HUES6 (cell line): ENCODE measurements at regions not wholly inside any gene's neighbourhood (a gene's known extent, or its start where the extent isn't known, plus 50 kb on each side); places are given as distances from the start of the nearest gene placed in this dataset.
"Not testable (repeated sequence)": the region's sequence is repeated elsewhere in the genome, so short reads cannot be mapped to it uniquely, and the experiment has no call there.

Experiments used
- H3K27ac ChIP-seq: 2 replicates; pipeline ENCODE4 v1.7.0; 2013; ENCODE audit warnings: low read depth, mild to moderate bottlenecking, low read length, inconsistent platforms
- H3K27me3 ChIP-seq: 2 replicates; pipeline ENCODE4 v1.6.1; 2013; ENCODE audit warnings: low read length; ENCODE audit not compliant: control insufficient read depth, insufficient read depth
- H3K36me3 ChIP-seq: 2 replicates; pipeline ENCODE4 v1.6.1; 2013; ENCODE audit warnings: low read length; ENCODE audit not compliant: control insufficient read depth, insufficient read depth
- H3K4me1 ChIP-seq: 2 replicates; pipeline ENCODE4 v1.6.1; 2013; ENCODE audit warnings: low read length; ENCODE audit not compliant: control insufficient read depth, insufficient read depth
- H3K4me3 ChIP-seq: 2 replicates; pipeline ENCODE4 v1.5.1; 2013; ENCODE audit warnings: low read depth, low read length
- H3K9ac ChIP-seq: one replicate; pipeline ENCODE4 v1.6.1; 2013; ENCODE audit warnings: mild to moderate bottlenecking, low read length
- H3K9me3 ChIP-seq: 2 replicates; pipeline ENCODE4 v1.6.1; 2013; ENCODE audit warnings: low read depth, low read length; ENCODE audit not compliant: control insufficient read depth, insufficient read depth

- Histone ChIP-seq H3K27ac (no peak overlapping the region), H3K27me3 (no peaks in the 10 kb centered on the region), H3K9me3 (no peaks in the 10 kb centered on the region), H3K36me3 (no peaks in the 10 kb centered on the region), H3K4me1 (peaks cover 38% of the 10 kb centered on the region), H3K4me3 (no peak overlapping the region), H3K9ac (no peak overlapping the region)
Measured at GRCh38 chr19:28578786-28579505, 634.0 kb downstream of the UQCRFS1 start.

- H3K36me3 ChIP-seq, result no peaks in the 10 kb centered on the region
- H3K4me1 ChIP-seq, result peaks cover 32% of the 10 kb centered on the region
- no peak overlapping the region for H3K4me3 ChIP-seq
- no peak overlapping the region for H3K9ac ChIP-seq
- H3K9me3 ChIP-seq, result no peaks in the 10 kb centered on the region
- H3K27me3 ChIP-seq, result no peaks in the 10 kb centered on the region
- H3K27ac ChIP-seq, result no peak overlapping the region
Measured at GRCh38 chr19:28578208-28578607, 634.7 kb downstream of the UQCRFS1 start.

- H3K27me3 ChIP-seq, result no peaks in the 10 kb centered on the region
- no peak overlapping the region for H3K4me3 ChIP-seq
- H3K9ac ChIP-seq, result no peak overlapping the region
- H3K4me1 ChIP-seq, result peaks cover 27% of the 10 kb centered on the region
- H3K27ac ChIP-seq, result no peak overlapping the region
- H3K36me3 ChIP-seq, result no peaks in the 10 kb centered on the region
- no peaks in the 10 kb centered on the region for H3K9me3 ChIP-seq
Measured at GRCh38 chr19:28577666-28578065, 635.3 kb downstream of the UQCRFS1 start.

- Histone ChIP-seq H3K36me3 (no peaks in the 10 kb centered on the region), H3K27ac (no peak overlapping the region), H3K4me3 (no peak overlapping the region), H3K27me3 (no peaks in the 10 kb centered on the region), H3K4me1 (peaks cover 23% of the 10 kb centered on the region), H3K9me3 (no peaks in the 10 kb centered on the region), H3K9ac (no peak overlapping the region)
Measured at GRCh38 chr19:28577233-28577632, 635.7 kb downstream of the UQCRFS1 start.

- Histone ChIP-seq H3K9me3 (no peaks in the 10 kb centered on the region), H3K4me3 (no peak overlapping the region), H3K27me3 (no peaks in the 10 kb centered on the region), H3K9ac (no peak overlapping the region), H3K36me3 (no peaks in the 10 kb centered on the region), H3K27ac (no peak overlapping the region), H3K4me1 (peaks cover 12% of the 10 kb centered on the region)
Measured at GRCh38 chr19:28575816-28576215, 637.1 kb downstream of the UQCRFS1 start.

- not testable (repeated sequence) for H3K9ac ChIP-seq, H3K4me1 ChIP-seq, H3K27ac ChIP-seq, H3K36me3 ChIP-seq, H3K27me3 ChIP-seq, H3K4me3 ChIP-seq, H3K9me3 ChIP-seq
Measured at GRCh38 chr19:28575312-28575711, 637.6 kb downstream of the UQCRFS1 start.

GRCh38 chr19:28574212-28574611 lies 638.7 kb downstream of the UQCRFS1 start:
- H3K4me3 ChIP-seq, result no peak overlapping the region
- no peaks in the 10 kb centered on the region for H3K36me3 ChIP-seq
- H3K4me1 ChIP-seq, result peaks cover 3% of the 10 kb centered on the region; the same call in 1 of the 2 replicates
- no peak overlapping the region for H3K9ac ChIP-seq
- no peak overlapping the region for H3K27ac ChIP-seq
- no peaks in the 10 kb centered on the region for H3K9me3 ChIP-seq
- no peaks in the 10 kb centered on the region for H3K27me3 ChIP-seq

GRCh38 chr19:28569132-28570131 lies 643.5 kb downstream of the UQCRFS1 start:
- H3K4me1 ChIP-seq, result peaks cover 3% of the 10 kb centered on the region; the same call in 1 of the 2 replicates
- H3K27me3 ChIP-seq, result no peaks in the 10 kb centered on the region
- no peaks in the 10 kb centered on the region for H3K9me3 ChIP-seq
- no peak overlapping the region for H3K4me3 ChIP-seq
- no peak overlapping the region for H3K27ac ChIP-seq
- H3K36me3 ChIP-seq, result no peaks in the 10 kb centered on the region
- H3K9ac ChIP-seq, result no peak overlapping the region

GRCh38 chr19:28567834-28568233 lies 645.1 kb downstream of the UQCRFS1 start:
- peaks cover 3% of the 10 kb centered on the region; the same call in 1 of the 2 replicates for H3K4me1 ChIP-seq
- no peak overlapping the region for H3K27ac ChIP-seq
- H3K27me3 ChIP-seq, result no peaks in the 10 kb centered on the region
- H3K9me3 ChIP-seq, result 0 out of 2 replicates have a peak, but pooled peaks cover 7% of the 10 kb centered on the region
- H3K36me3 ChIP-seq, result no peaks in the 10 kb centered on the region
- no peak overlapping the region for H3K9ac ChIP-seq
- H3K4me3 ChIP-seq, result no peak overlapping the region

- H3K4me1 ChIP-seq, result no peaks in the 10 kb centered on the region
- H3K27me3 ChIP-seq, result no peaks in the 10 kb centered on the region
- H3K27ac ChIP-seq, result no peak overlapping the region
- no peak overlapping the region for H3K9ac ChIP-seq
- no peaks in the 10 kb centered on the region for H3K36me3 ChIP-seq
- no peak overlapping the region for H3K4me3 ChIP-seq
- 0 out of 2 replicates have a peak, but pooled peaks cover 7% of the 10 kb centered on the region for H3K9me3 ChIP-seq
Measured at GRCh38 chr19:28563964-28564921, 648.7 kb downstream of the UQCRFS1 start.
